ENCODE measurements at regions not wholly inside any gene's neighbourhood (a gene's known extent, or its start where the extent isn't known, plus 50 kb on each side); places are given as distances from the start of the nearest gene placed in this dataset.
"Not testable (repeated sequence)": the region's sequence is repeated elsewhere in the genome, so short reads cannot be mapped to it uniquely, and the experiment has no call there.

DNA sequence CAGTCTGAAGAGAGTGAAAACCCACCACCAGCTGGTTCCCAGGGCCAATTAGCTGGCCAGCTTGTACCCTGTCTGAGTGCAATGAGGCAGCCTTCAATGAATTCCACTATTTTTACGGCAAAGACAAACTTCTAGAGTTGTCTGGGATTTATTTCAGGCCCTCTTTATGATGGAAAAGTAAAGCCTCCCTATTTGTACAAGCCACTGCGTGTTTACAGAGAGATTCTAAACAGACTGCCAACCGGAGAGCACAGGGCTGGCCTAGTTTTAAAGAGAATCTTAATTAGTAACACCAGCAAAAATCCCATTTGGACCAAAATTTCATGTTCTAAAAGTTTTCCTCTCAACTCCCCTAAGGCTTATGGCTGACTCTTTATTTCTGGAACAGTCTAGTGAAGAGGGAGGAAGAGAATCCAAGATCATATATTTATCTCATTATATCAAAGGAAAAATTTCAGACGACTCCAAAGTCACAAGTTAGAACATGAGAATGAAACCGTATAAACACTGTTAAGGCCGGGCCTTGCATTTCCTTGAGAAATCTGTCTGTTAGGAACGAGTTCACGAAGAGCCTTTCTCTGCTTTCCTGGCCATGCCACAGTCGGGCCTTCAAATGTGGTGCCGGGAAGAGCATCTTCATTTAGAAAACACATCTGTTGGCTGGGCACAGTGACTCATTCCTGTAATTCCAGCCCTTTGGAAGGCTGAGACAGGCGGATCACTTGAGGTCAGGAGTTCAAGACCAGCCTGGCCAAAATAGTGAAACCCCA, 724.6 kb upstream of the NRP1 start:
- no peak for DNase-seq

DNA sequence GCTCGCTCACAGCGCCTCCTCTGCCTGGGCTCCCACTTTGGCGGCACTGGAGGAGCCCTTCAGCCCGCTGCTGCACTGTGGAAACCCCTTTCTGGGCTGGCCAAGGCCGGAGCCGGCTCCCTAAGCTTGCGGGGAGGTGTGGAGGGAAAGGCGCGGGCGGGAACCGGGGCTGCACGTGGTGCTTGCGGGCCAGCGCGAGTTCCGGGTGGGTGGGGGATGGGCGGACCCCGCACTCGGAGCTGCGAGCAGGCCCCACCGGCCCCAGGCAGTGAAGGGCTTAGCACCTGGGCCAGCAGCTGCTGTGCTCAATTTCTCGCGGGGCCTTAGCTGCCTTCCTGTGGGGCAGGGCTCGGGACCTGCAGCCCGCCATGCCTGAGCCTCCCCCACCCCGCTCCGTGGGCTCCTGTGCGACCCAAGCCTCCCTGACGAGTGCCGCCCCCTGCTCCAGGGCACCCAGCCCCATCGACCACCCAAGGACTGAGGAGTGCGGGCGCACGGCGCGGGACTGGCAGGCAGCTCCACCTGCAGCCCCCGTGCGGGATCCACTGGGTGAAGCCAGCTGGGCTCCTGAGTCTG, 721.0 kb upstream of the NRP1 start:
- DNase-seq, result not testable (repeated sequence)

DNA sequence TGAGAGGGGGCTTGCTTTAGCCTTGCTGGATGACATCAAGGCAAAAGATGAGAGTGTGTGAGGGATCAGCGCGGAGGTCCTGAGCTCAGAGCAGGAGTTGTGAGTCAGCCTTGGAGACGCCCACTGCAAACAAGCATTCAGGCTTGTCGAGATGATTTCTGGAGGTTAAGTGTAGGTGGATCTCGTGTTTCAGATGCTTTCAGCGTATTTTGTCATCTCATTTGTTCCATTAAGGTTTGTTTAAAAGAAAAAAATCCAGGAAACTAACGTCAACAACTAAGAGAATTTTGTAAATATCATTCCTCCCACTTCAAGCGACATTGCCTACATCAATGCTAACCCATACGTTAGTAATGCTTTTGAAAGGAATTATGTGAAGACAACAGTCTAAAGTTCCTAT, 715.4 kb upstream of the NRP1 start:
- DNase-seq, result no peak

DNA sequence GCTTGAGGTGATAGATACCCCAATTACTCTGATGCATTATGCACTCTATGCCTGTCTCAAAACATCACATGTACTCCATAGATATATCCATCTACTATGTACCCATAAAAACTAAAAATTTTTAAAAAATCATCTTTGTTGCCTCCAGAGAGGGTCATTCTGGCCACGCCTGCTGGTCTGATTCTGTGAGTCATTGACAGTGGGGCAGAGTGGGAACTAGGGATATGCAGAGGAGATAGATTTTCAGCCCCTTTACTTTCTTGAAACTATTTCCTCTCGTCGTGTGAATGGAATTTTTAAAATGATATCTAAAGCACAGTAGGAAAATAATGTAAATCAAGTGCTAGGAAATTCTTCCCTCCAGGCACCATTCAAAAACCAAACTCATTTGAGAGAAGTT, 715.0 kb upstream of the NRP1 start:
- DNase-seq, result no peak

DNA sequence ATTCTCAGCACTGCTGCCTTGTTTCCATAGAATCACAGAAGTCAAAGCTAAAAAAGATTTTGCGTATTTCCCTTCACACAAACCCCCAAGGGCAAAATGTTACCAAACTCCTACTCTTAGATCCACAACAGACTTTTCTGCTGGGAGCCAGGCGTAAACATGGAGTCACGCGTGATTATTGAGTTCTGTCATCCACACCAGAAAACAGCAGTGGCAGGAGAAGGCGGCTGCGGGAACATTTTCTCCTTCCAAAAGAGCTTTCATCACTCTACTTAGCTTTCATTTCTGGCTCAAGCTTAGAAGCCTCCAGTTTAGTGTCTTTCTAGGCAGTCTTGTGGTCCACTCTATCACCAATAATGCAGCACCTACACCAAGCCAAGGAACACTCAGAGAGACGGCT, 712.9 kb upstream of the NRP1 start:
- DNase-seq, result no peak

DNA sequence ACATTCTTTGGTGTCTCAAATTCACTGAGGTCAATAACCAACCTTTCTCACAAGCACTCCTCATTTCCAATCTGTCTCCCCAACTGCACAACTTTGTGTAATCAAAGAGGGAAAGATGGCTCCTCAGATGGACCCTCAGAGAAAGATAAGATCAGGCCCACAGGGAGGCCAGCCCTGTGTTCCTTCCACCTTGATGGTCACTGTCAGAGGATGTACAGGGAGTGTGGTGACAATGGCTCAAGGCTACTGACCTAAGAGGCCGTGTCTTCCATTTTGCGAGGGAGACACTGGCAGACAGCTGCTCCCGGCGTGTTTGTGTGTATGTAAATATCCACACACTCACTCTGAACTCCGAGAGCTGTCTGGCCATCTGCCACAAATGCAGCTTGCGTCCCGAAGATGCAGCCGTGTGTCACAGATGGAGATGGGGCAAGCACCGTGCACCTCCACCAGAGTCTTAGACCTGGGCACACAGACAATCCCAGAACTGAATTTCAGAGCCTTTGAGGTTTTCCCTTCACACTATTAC, 712.1 kb upstream of the NRP1 start:
- DNase-seq, result no peak

DNA sequence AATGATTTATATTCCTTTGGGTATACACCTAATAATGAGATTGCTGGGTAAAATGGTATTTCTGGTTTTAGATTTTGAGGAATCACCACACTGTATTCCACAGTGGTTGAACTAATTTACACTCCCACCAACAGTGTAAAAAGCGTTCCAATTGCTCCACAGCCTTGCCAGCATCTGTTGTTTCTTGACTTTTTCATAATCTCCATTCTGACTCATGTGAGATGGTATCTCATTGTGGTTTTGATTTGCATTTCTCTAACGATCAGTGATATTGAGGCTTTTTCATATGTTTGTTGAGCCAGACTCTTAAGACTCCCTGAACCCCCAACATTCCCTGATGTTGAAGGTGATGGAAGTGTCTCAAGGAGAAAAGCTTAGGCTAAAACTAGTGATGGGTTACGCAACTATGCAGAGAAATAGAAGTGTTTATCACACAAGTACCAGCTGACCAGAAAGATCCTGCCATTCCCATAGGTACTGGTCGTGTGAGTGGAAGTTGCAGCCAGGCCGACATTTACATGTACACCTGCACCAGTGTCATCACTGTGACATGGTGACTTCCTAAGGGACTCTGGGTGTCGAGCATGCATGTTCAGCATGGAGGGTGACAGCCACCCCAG, 711.2 kb upstream of the NRP1 start:
- no peak for DNase-seq

DNA sequence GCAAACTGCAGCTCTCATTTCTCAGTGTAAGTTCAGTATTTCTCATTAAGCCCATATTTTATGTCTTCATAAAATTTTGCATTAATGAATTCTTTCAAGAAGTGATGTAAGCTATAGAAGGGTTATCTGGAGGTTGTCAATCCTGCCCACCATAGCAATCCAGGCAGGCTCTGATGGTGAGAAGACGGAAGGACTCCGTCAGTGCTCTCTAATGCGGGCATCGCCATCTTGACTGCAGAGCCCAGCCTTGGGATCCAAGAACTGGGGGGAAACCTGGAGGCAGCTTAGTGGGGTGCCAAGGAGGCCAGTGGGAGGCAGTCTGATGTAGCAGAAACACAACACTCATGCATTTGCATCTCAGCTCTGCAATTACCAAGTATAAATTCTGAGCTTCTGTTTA, 707.4 kb upstream of the NRP1 start:
- DNase-seq, result no peak

DNA sequence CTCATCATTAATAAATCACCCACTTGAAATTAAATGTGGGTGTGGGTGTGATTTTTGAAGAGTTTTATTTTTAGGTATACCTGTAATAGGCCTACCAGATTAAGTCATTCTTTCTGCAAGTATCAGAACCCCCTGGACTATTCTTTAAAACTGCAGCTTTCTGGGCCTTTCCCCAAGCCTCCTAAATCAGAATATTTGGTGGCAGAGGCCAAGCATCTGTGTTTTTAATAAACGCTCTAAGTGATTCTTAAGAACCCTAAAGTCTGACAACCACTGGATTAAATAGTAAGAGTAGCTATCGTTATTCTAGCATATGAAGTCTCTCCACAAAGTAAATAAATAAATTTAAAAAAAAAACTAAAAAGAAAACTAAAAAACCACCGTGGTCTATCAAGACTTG, 703.0 kb upstream of the NRP1 start:
- no peak for DNase-seq

DNA sequence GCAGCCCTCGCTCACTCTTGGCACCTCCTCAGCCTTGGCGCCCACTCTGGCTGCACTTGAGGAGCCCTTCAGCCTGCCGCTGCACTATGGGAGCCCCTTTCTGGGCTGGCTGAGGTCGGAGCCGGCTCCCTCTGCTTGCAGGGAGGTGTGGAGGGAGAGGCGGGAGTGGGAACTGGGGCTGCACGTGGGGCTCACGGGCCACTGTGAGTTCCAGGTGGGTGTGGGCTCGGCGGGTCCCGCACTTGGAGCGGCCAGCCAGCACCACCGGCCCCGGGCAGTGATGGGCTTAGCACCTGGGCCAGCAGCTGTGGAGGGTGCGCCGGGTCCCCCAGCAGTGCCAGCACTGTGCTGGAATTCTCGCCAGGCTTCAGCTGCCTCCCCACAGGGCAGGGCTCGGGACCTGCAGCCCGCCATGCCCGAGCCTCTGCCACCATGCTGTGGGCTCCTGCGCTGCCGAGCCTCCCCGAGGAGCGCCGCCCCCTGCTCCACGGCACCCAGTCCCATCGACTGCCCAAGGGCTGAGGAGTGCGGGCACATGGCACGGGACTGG, 700.8 kb upstream of the NRP1 start:
- DNase-seq, result not testable (repeated sequence)

DNA sequence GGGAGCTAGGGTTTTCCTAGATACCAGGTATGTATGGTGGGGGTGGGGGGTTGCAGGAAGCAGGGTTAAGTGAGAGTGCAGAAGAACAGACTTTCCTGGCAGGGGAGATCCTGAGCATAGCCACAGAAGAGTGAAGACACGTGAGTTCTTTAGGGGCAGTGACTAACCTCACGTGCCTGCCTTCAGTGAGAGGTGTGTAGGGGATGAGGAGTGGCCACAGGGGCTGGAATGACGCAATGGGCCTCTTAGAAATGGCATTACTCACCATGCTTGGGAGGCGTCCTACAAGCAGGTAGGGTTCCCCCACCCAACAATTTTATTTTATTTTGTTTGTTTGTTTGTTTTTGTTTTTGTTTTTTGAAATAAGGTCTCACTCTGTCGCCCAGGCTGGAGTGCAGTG, 698.6 kb upstream of the NRP1 start:
- DNase-seq, result no peak

DNA sequence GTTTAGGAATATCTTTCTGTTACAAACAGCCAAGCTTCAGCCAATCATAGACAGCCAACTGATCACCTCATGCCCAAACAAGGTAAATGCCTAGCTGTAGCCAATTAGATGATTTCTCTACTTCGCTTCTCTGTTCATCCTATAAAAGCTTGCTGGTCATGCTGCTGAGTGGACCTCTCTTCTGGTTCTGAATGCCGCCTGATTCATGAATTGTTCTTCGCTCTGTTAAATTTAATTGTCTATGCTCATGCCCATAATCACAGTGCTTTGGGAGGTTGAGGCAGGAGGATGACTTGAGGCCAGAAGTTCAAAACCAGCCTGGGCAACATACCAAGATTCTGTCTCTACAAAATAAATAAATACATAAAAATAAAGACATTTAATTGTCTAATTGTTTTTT, 698.1 kb upstream of the NRP1 start:
- DNase-seq, result no peak

DNA sequence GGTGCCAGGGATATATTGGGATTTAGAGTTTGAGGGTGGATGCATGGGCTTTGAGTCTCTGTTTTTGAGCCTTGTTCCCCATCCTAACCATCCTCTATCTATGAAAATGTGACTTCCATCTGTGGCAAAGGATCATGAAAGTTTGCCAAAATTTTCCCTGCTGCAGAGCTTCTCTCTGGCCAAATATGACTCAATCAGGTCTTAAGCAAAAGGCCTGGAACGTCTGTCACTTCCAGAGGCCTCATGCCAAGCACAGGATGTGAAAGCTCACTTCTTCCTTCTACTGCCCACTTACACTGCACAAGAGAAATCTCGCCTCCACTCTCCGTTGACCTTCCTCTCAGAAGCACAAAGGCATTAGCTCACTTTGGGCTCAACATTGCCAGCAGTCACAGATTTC, 696.9 kb upstream of the NRP1 start:
- DNase-seq, result no peak

DNA sequence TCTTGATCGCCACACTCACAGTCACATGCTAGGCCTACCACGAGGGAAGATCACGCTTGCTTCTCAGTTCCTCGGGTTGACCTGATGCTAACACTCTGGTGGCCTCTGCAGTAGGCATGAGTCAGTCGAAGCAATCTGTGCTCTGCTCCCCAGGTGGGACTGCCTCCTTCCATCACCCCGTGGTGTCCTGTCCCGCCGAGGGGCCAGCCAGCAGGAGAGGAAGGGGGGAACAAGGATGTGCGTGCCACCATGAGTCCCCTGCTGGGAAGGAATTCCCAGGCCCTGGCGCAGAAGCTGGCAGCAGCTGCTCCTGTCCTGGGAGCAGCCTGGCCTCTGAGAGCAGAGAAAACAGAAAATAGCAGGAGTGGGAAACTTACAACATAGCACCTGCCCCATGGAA, 695.0 kb upstream of the NRP1 start:
- DNase-seq, result no peak

DNA sequence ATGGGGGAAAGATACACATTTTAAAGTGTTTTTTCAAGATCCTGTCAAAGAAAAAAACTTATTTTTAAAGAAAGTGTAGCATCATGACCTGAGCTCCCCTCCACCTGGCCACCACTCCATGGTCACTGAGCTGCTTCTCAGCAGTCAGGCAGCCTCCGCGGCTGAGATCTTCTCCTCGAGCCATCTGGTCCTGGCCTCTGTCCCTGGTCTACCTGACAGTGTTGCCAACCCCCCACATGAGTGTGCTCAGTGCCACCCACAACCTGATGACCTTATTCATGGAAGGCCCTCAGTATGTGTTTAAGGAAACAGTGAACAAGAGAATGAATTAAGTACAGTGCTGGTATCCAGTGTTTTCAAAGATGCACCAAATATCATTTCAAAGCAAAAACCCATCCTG, 694.5 kb upstream of the NRP1 start:
- DNase-seq, result no peak

DNA sequence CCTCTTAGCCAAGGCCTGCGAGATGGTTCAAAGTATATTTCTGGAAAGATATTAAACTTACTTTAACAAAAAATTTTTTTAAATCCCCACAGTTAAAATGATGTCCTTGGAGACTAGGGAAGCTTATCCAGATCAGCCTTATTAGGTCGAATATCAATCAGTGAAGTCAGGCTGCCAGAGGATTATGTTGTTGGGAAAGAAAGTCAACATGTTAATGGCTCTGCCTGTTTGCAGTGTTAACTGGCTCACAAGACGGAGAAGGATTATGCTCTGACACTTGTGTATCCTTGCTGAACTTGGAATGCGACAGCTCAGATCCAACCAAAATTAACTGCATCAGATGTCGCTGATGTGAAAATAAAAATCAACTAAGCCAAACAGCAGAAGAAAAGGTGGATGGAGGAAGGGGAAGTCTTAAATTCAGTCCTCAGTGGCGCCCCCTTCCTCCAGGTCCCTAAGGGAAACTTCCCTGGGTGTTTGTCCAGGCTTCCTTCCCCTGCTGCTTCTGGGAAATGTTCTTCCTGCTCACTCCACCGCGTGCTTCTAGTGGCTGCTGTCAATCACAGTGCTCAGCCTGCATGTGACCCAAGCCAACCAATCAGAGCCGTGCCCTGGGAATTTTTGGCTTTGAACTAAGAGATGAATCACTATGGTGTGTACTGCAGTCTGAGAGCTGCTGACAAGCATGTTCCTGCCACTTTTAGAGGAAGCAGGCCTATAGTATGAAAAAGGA, 690.4 kb upstream of the NRP1 start:
- DNase-seq, result no peak

DNA sequence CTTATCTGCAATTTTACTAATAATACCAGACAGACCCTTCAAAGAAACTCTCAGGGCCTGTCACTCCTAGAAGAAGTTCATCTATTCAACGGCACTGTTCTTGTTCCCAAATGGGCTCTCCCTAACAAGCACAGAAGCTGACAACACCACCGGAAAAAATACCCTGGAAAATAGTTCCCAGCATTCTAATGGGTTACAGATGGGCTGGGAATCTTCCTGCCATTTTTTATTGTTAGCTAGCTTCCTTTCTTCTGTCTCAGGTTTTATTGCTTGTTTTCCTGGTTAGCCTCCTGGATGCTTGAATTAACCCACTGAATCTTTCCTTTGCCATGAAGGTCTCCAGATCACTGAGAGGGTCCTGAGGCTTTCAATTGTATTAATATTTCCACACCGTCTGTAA, 689.8 kb upstream of the NRP1 start:
- DNase-seq, result no peak

DNA sequence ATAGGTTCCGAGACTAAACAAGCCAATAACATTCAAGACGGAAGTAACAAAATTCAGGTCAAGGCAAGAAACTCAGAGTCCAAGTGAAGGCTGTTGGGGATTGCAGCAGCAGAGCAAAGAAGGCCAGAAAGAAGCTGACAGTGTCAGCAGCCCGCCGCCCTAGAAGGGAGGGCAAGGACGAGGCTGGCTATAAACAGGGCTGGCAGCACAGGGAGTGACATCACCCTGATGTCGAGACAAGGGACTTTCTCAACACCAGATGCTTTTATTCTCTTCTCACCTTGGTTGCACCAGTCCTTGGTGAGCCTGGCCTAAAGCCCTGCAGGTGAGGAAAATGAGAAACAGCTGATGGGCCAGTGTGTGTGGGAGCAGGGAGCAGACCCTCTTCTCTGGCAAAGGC, 687.7 kb upstream of the NRP1 start:
- no peak for DNase-seq

DNA sequence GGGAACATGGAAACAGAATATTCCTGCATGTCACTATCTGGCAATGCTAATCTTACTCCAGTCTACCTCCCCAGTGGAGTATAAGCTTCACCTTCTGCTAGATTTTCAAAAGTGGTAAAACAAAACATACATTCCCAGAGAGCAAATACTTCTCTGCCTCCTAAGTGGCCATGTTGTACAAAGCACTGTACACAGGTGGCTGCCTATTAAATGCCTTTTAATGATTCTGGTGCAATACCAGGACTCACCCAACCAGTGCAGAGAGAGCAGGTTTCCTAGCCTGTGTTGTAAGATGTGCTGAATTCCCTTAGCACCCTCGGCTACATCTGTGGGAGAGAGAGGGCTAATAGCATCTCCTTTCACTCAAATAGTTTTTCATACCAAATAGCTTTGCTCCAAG, 684.3 kb upstream of the NRP1 start:
- no peak for DNase-seq

DNA sequence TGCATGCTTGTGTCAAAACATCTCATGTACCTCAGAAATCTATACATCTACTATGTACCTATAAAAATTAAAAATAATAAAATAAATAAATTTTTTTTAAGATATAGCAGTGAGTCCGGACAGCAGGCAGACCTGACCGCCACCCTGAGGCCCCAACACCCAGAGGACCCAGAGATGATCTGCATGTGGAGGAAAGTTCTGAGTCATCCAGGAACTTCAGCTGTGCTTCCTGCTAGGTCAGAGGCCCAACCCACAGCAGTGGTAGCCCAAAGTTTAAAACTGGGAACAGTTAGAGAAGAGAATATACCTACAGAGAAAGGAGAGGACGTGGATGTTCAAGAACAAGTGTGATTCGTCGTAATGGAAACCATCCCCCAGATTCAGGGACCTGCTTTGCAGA, 683.7 kb upstream of the NRP1 start:
- no peak for DNase-seq

DNA sequence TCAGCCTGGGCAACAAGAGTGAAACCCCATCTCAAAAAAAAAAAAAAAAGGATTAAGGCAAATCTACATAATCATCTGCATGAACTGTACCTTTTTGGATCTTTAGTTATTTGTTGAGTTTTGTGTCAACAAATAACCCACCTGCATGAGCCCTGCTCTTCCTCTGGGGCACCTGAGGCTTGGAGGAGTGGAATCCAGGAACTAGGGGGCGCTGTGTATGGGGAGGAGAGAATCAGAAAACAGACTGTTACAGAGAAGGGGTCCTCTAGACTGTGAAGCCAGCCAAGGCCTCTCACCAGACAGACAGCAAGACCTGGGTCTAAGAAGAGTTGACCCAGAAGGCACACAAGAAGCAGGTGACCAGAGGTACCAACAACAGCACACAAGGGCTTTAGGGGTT, 682.8 kb upstream of the NRP1 start:
- DNase-seq, result no peak

DNA sequence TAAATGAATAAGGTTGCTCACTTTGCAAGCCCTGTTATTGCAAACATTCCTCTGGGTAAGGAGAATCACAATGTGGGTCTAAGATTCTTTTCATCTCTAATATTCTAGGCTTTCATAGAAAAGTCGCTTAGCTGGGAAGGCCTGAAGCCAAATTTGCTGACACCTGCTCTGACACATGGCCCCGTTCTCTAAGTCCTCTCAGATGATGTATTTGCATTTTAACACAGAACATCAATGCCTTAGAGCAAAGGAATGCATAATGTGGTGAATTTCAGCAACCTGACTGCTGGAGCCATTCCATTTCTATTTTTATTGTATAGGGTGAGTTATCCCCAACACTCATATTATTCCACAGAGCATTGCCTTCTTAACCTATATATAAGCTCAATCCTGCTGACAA, 682.1 kb upstream of the NRP1 start:
- no peak for DNase-seq

DNA sequence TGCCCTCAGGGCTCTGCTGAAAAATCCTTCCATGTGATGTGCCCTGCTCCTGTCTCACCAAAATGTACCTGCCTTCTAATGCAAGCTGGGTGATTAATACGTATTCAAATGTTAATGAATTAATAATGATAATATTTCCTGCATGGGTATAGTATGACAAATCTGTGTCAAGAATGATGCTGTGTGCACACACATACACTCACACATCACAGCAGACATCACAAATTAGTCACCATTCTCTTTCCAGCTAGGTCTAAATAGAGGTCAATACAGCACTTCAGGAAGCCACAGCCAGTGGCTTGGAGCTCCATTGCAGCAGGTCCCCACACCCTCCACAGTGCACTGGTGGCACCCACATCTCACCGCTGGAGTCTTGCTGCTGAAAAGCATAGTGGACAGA, 681.2 kb upstream of the NRP1 start:
- no peak for DNase-seq

All from central memory CD4-positive, alpha-beta T cell (primary cell).